NCI-H524 (cell line): ENCODE measurements at regions not wholly inside any gene's neighbourhood (a gene's known extent, or its start where the extent isn't known, plus 50 kb on each side); places are given as distances from the start of the nearest gene placed in this dataset.

Source experiments
- DNase-seq, 2 experiments: peaks; one replicate each; lab custom pipeline; 2025; lab: John Stamatoyannopoulos, UW

GRCh38 chr20:11780765-11781369 is 136.8 kb upstream of the BTBD3 start:
- DNase-seq: no peak

GRCh38 chr20:11783102-11783850 is 134.4 kb upstream of the BTBD3 start:
- no peak for DNase-seq

GRCh38 chr20:11785885-11786507 is 131.7 kb upstream of the BTBD3 start:
- DNase-seq: no peak

GRCh38 chr20:11790046-11790445 is 127.6 kb upstream of the BTBD3 start:
- peak in 1 of 2 experiments; percentile 11 for DNase-seq

GRCh38 chr20:11791316-11791715 is 126.4 kb upstream of the BTBD3 start:
- no peak for DNase-seq

- DNase-seq: no peak
These were observed 125.7 kb upstream of the BTBD3 start for GRCh38 chr20:11791835-11792567.

GRCh38 chr20:11792568-11792953 is 125.1 kb upstream of the BTBD3 start:
- DNase-seq: no peak

- DNase-seq: no peak
These were observed 123.2 kb upstream of the BTBD3 start for GRCh38 chr20:11794525-11794924.

GRCh38 chr20:11795071-11795615 is 122.5 kb upstream of the BTBD3 start:
- no peak for DNase-seq

GRCh38 chr20:11796026-11796425 is 121.7 kb upstream of the BTBD3 start:
- DNase-seq: no peak

GRCh38 chr20:11797156-11797555 is 120.5 kb upstream of the BTBD3 start:
- DNase-seq: no peak

GRCh38 chr20:11799281-11799684 is 118.4 kb upstream of the BTBD3 start:
- no peak for DNase-seq

- no peak for DNase-seq
These were observed 110.3 kb upstream of the BTBD3 start for GRCh38 chr20:11807054-11808048.

- no peak for DNase-seq
These were observed 108.9 kb upstream of the BTBD3 start for GRCh38 chr20:11808841-11809240.

- DNase-seq: no peak
These were observed 107.2 kb upstream of the BTBD3 start for GRCh38 chr20:11810311-11811083.

- no peak for DNase-seq
These were observed 104.4 kb upstream of the BTBD3 start for GRCh38 chr20:11813106-11813890.

GRCh38 chr20:11814267-11814666 is 103.4 kb upstream of the BTBD3 start:
- no peak for DNase-seq

GRCh38 chr20:11820838-11821237 is 96.9 kb upstream of the BTBD3 start:
- no peak for DNase-seq

GRCh38 chr20:11822540-11822794 is 95.2 kb upstream of the BTBD3 start:
- no peak for DNase-seq

- no peak for DNase-seq
These were observed 91.4 kb upstream of the BTBD3 start for GRCh38 chr20:11826334-11826733.
